Hepatocyte (in vitro differentiated cells): ENCODE measurements at regions not wholly inside any gene's neighbourhood (a gene's known extent, or its start where the extent isn't known, plus 50 kb on each side); places are given as distances from the start of the nearest gene placed in this dataset.

Source experiments
- DNase-seq: peaks from one replicate; pipeline ENCODE4 v3.0.0-alpha.2; 2016; ENCODE audit warnings: low spot score
- H2AFZ ChIP-seq: fragments of 200-600 bp; sonication (generic); 2 replicates; pipeline ENCODE4 v1.6.0; 2016; ENCODE audit warnings: antibody characterized with exemption, mild to moderate bottlenecking
- H3K27ac ChIP-seq: fragments of 200-600 bp; sonication (generic); 2 replicates; pipeline ENCODE4 v1.5.1; 2016; ENCODE audit warnings: mild to moderate bottlenecking
- H3K27me3 ChIP-seq: fragments of 200-600 bp; sonication (generic); 2 replicates; pipeline ENCODE4 v1.6.1; 2016
- H3K36me3 ChIP-seq: fragments of 200-600 bp; sonication (generic); replicated peaks from 2 replicates; pipeline ENCODE4 v1.5.1; 2016; ENCODE audit warnings: low read depth; ENCODE audit not compliant: insufficient read depth
- H3K4me1 ChIP-seq: fragments of 200-600 bp; sonication (generic); 2 replicates; pipeline ENCODE4 v1.5.1; 2016; ENCODE audit warnings: mild to moderate bottlenecking, moderate library complexity; ENCODE audit not compliant: insufficient read depth
- H3K4me2 ChIP-seq: fragments of 200-600 bp; sonication (generic); 2 replicates; pipeline ENCODE4 v1.6.0; 2016
- H3K4me3 ChIP-seq: fragments of 200-600 bp; sonication (generic); 2 replicates; pipeline ENCODE4 v1.5.1; 2016; ENCODE audit warnings: mild to moderate bottlenecking
- H3K79me2 ChIP-seq: fragments of 200-600 bp; sonication (generic); 2 replicates; pipeline ENCODE4 v1.6.0; 2017; ENCODE audit warnings: mild to moderate bottlenecking
- H3K9me2 ChIP-seq: fragments of 200-600 bp; sonication (generic); replicated peaks from 2 replicates; pipeline ENCODE4 v1.6.0; 2017; ENCODE audit warnings: mild to moderate bottlenecking; ENCODE audit not compliant: insufficient read depth
- H3K9me3 ChIP-seq: fragments of 200-600 bp; sonication (generic); 2 replicates; pipeline ENCODE4 v1.5.1; 2016; ENCODE audit warnings: low read depth, mild to moderate bottlenecking
- H4K20me1 ChIP-seq: fragments of 200-600 bp; sonication (generic); 2 replicates; pipeline ENCODE4 v1.6.0; 2016; ENCODE audit warnings: mild to moderate bottlenecking; ENCODE audit not compliant: insufficient read depth, poor library complexity, severe bottlenecking
- CTCF ChIP-seq: fragments of 200-600 bp; sonication (generic); IDR thresholded peaks from 2 replicates; pipeline ENCODE4 v1.5.1; 2016; ENCODE audit warnings: antibody characterized with exemption, mild to moderate bottlenecking; ENCODE audit not compliant: poor library complexity
- EZH2 ChIP-seq: fragments of 200-600 bp; sonication (generic); IDR thresholded peaks from 2 replicates; pipeline ENCODE4 v1.6.1; 2016; ENCODE audit warnings: antibody characterized with exemption, mild to moderate bottlenecking, borderline replicate concordance
- EZH2phosphoT487 ChIP-seq: fragments of 200-600 bp; sonication (generic); IDR thresholded peaks from one replicate; pipeline ENCODE4 v1.6.1; 2018; ENCODE audit warnings: antibody characterized with exemption, mild to moderate bottlenecking, low read depth, moderate library complexity; ENCODE audit not compliant: unreplicated experiment, severe bottlenecking
- WGBS: methylation state at CpG from one replicate; pipeline ENCODE4 v1.1.6; 2016; ENCODE audit warnings: low lambda C conversion rate; ENCODE audit errors: missing lambda C conversion rate; 5-methylcytosine and 5-hydroxymethylcytosine counted together

DNA sequence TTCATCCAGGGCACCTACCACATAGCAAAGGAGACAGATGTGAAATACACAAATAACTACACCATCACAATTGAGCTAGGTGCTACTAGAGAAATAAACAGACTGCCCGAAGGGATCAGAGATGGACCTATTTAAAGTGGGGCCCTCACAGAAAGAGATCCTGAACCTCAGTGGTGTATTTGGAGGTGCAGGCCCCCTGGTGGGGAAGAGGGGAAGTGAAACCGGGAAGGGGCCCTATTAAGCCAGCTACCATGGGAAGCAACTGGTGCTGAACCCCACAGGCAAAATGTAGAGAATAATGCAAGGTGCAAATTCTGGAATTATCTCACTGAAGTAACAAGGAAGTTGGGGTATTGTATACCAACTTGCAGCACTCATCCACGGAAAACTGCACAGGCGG lies 78.6 kb upstream of the FAM9A start:
- Histone ChIP-seq H3K4me1 (no peaks in the 10 kb centered on the region), H3K79me2 (no peaks in the 10 kb centered on the region), H3K4me2 (no peak overlapping the region), H3K27me3 (no peaks in the 10 kb centered on the region), H2AFZ (no peak overlapping the region), H3K36me3 (no peaks in the 10 kb centered on the region), H3K9me2 (no peaks in the 10 kb centered on the region), H4K20me1 (no peaks in the 10 kb centered on the region), H3K27ac (no peak overlapping the region), H3K9me3 (no peaks in the 10 kb centered on the region), H3K4me3 (no peak overlapping the region)
- WGBS: 56% methylated on average over 4 of the region's 4 CpGs
- DNase-seq: no peak
- TF ChIP-seq EZH2phosphoT487 (no peak), EZH2 (no peak), CTCF (no peak)

DNA sequence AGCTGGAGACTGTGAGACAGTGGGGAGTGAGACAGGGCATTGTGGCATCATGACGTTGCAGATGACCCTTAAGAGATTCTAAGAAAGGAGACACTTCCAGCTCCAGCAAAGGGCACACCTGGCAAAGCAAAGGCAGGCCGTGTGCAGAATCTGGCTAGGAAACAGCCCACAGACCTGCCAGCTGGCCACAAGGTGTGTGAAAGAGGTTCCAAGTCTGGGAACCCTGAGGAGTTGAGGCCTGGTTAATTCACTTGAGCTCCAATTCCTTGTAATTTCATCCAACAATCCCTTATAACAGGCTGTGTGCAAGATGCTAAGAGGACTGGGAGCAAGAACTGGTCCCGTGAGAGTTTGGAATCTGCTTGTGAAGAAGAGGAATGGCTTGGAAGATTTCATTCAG lies 72.8 kb upstream of the FAM9A start:
- H3K79me2 ChIP-seq: no peaks in the 10 kb centered on the region
- H3K4me2 ChIP-seq: no peak overlapping the region
- no peaks in the 10 kb centered on the region for H3K9me3 ChIP-seq
- no peak overlapping the region for H2AFZ ChIP-seq
- H3K4me3 ChIP-seq: no peak overlapping the region
- H4K20me1 ChIP-seq: no peaks in the 10 kb centered on the region
- H3K9me2 ChIP-seq: no peaks in the 10 kb centered on the region
- no peak overlapping the region for H3K27ac ChIP-seq
- no peaks in the 10 kb centered on the region for H3K27me3 ChIP-seq
- TF ChIP-seq CTCF (no peak), EZH2phosphoT487 (no peak), EZH2 (no peak)
- no peak for DNase-seq
- no peaks in the 10 kb centered on the region for H3K36me3 ChIP-seq
- 61% methylated on average over 3 of the region's 3 CpGs for WGBS
- no peaks in the 10 kb centered on the region for H3K4me1 ChIP-seq

DNA sequence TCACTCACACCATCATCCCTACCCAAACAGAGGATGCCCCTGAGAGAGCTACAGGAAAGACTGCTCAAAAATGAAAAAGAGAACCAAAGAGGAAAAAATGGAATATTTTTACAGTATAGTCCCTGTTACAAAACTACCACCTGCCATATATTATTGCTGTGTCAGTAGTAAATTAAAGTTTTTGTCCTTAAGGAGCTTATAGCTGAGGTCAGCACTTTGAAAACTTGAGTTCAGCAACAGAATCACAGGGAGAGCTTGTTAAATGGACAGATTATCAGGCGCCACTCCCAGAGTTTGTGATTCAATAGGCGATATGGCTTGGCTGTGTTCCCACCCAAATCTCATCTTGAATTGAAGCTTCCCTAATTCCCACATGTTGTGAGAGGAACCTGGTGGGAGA lies 71.9 kb upstream of the FAM9A start:
- no peaks in the 10 kb centered on the region for H4K20me1 ChIP-seq
- no peaks in the 10 kb centered on the region for H3K79me2 ChIP-seq
- H3K4me2 ChIP-seq: no peak overlapping the region
- no peaks in the 10 kb centered on the region for H3K4me1 ChIP-seq
- 79% methylated on average over 2 of the region's 2 CpGs for WGBS
- no peaks in the 10 kb centered on the region for H3K9me2 ChIP-seq
- no peak overlapping the region for H3K4me3 ChIP-seq
- H3K9me3 ChIP-seq: no peaks in the 10 kb centered on the region
- H3K27ac ChIP-seq: no peak overlapping the region
- no peaks in the 10 kb centered on the region for H3K36me3 ChIP-seq
- TF ChIP-seq CTCF (no peak), EZH2 (no peak), EZH2phosphoT487 (no peak)
- no peak for DNase-seq
- no peaks in the 10 kb centered on the region for H3K27me3 ChIP-seq
- no peak overlapping the region for H2AFZ ChIP-seq

- no peaks in the 10 kb centered on the region for H3K4me1 ChIP-seq
- H3K79me2 ChIP-seq: no peaks in the 10 kb centered on the region
- H3K9me2 ChIP-seq: no peaks in the 10 kb centered on the region
- H3K27ac ChIP-seq: no peak overlapping the region
- H3K27me3 ChIP-seq: no peaks in the 10 kb centered on the region
- H3K9me3 ChIP-seq: no peaks in the 10 kb centered on the region
- H3K4me2 ChIP-seq: no peak overlapping the region
- no peak for TF ChIP-seq EZH2phosphoT487
- no peak for TF ChIP-seq EZH2
- no peak for TF ChIP-seq CTCF
- WGBS: 72% methylated on average over 3 of the region's 3 CpGs
- no peaks in the 10 kb centered on the region for H4K20me1 ChIP-seq
- no peak overlapping the region for H3K4me3 ChIP-seq
- H2AFZ ChIP-seq: no peak overlapping the region
- no peaks in the 10 kb centered on the region for H3K36me3 ChIP-seq
- DNase-seq: no peak
These were observed 69.2 kb upstream of the FAM9A start for GRCh38 chrX:8870411-8870810.
